VCaP (cell line): ENCODE measurements at regions not wholly inside any gene's neighbourhood (a gene's known extent, or its start where the extent isn't known, plus 50 kb on each side); places are given as distances from the start of the nearest gene placed in this dataset.

Source experiments
- H3K27ac ChIP-seq: fragments of 450-650 bp; 2 replicates; pipeline ENCODE4 v1.5.1; 2017
- CTCF ChIP-seq: fragments of 450-650 bp; conservative IDR thresholded peaks from 2 replicates; pipeline ENCODE4 v1.5.1; 2017; ENCODE audit warnings: mild to moderate bottlenecking, moderate library complexity

- TF ChIP-seq CTCF: no peak
- no peak overlapping the region for H3K27ac ChIP-seq
These were observed 89.2 kb upstream of the SPATS2L start for GRCh38 chr2:200217320-200217719.

GRCh38 chr2:200218645-200219044, 87.8 kb upstream of the SPATS2L start:
- TF ChIP-seq CTCF: no peak

DNA sequence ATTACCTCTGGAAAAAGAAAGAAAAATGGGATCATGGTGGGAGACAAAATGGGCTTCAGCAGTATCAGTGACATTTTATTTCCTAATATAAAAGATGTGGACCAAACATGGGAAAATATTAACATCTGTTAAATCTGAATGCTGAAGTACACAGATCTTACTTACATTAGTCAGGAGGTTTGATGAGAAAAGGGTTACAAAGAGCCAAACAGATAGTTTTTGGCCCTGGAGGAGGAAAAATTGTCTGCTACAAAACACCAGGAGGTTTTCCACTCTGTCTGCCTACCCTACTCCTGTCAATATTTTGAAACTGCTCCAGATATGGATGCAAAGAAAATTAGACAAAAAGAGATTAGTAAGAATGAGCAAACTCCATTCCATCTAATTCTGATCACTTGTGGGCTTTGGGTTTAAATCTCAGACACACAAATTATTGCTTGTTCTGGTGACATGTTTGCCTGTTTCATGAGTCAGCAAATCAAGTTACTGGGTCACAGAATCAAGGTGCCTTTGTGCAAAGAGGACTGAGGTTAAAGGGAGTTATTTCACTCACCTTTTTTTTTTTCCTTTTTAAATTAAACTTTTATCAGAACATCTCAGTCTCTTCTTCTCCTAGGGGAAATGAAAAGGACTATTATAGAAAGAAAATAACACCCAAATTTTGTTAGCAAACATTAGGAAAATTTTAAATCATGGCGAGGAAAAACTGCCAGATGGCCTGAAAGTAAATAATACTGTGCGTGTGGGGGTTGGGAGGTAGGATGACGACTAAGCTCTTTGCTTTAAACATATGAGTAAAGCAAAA, 87.0 kb upstream of the SPATS2L start:
- H3K27ac ChIP-seq: no peak overlapping the region
- no peak for TF ChIP-seq CTCF

More at GRCh38 chr2:200218645-200219044, 87.8 kb upstream of the SPATS2L start:
- H3K27ac ChIP-seq: no peak overlapping the region

- TF ChIP-seq CTCF: no peak
- H3K27ac ChIP-seq: peak overlapping the region; percentile 45; the same call in 1 of the 2 replicates
These were observed 86.2 kb upstream of the SPATS2L start for GRCh38 chr2:200220251-200220650.

GRCh38 chr2:200221055-200221955, 85.2 kb upstream of the SPATS2L start:
- H3K27ac ChIP-seq: peak overlapping the region; percentile 45; the same call in 1 of the 2 replicates
- TF ChIP-seq CTCF: no peak

GRCh38 chr2:200222791-200223190, 83.7 kb upstream of the SPATS2L start:
- TF ChIP-seq CTCF: no peak
- H3K27ac ChIP-seq: no peak overlapping the region

DNA sequence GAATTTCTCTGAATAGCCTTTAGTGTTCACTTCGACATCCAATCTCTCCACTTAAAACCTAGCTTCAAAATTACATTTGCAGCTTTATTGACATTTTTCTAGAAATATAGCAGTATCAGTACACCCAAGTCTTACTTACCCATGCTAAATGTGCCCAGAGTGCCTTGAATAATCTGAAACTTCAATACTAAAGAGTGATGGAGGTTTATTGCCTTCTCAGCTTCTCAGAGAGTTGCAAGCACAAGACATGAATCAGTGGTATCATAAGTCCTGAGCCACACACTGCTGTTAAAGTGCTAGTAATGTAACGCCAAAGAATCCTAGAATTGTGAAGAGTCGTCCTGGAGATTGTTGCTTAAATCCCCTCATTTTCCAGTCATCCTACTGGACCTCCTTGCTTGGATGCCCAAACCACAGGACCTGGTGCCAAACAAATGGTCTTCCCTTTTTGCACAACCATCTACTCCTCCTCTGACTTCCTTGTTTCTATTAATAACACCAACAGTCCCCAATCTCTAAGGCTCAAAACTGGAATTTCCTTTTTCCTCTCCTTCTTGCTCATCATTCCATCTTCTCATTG, 83.2 kb upstream of the SPATS2L start:
- H3K27ac ChIP-seq: no peak overlapping the region
- TF ChIP-seq CTCF: no peak
